HCT116 (cell line): ENCODE measurements at regions not wholly inside any gene's neighbourhood (a gene's known extent, or its start where the extent isn't known, plus 50 kb on each side); places are given as distances from the start of the nearest gene placed in this dataset.

Experiments
- ATAC-seq: fragments of 200-7000 bp; cut with Tn5 transposase; 2 replicates; pipeline ENCODE4 v1.9.1; 2020; ENCODE audit warnings: mild to moderate bottlenecking, moderate library complexity
- BruUV-seq: library from RNA; stranded (reverse); fragments of 400-500 nt; replicated peaks from 2 replicates; lab custom pipeline; 2021; lab: Mats Ljungman, UMichigan
- CTCF ChIA-PET: fragments of 300-600 bp; sonication (Branson Sonifier 250); formaldehyde crosslinking; loops from one replicate; lab custom pipeline; 2021; ENCODE audit warnings: antibody characterized with exemption; lab: Charles Lee
- POLR2A ChIA-PET: fragments of 300-600, 350-600 bp; sonication (Branson Sonifier 250); formaldehyde crosslinking; loops from one replicate; lab custom pipeline; 2021; ENCODE audit warnings: antibody characterized with exemption; lab: Charles Lee
- RAD21 ChIA-PET, 2 experiments: fragments of 300-600 bp; sonication (Branson Sonifier 250); formaldehyde crosslinking; loops; one replicate each; lab custom pipeline; 2023; ENCODE audit warnings: low total read pairs in 2 of 2; ENCODE audit not compliant: uncharacterized antibody in 2 of 2, unreplicated experiment in 2 of 2, low non-redundant PET in 1 of 2; lab: Charles Lee
- DNase-seq: peaks from one replicate; pipeline ENCODE4 v3.0.0-alpha.2; 2010; ENCODE audit warnings: low read depth, low spot score
- H2AFZ ChIP-seq: fragments of 200-600 bp; shearing (Covaris generic), sonication (generic); 2 replicates; pipeline ENCODE4 v1.6.1; 2017; ENCODE audit warnings: low read depth, mixed run types, mixed read lengths, antibody characterized with exemption, low read length; ENCODE audit not compliant: poor library complexity, severe bottlenecking
- H3K27ac ChIP-seq: 2 replicates; pipeline ENCODE4 v1.5.1; 2012; ENCODE audit warnings: low read depth, low read length
- H3K27me3 ChIP-seq: fragments of 200-600 bp; sonication (generic); 2 replicates; pipeline ENCODE4 v1.6.1; 2016; ENCODE audit warnings: mixed run types, low read length, mixed read lengths; ENCODE audit not compliant: insufficient read depth
- H3K36me3 ChIP-seq, 2 experiments: fragments of 200-500 bp in 1 of 2; fragments of 200-600 bp in 1 of 2; sonication (Bioruptor generic) in 1 of 2; sonication (generic) in 1 of 2; 2 replicates each; pipeline versions ENCODE4 v1.5.1 to v1.6.1; 2014 to 2016; ENCODE audit warnings: low read length in 2 of 2, inconsistent platforms in 1 of 2, mixed read lengths in 1 of 2, mixed run types in 1 of 2; ENCODE audit not compliant: insufficient read depth in 2 of 2, control insufficient read depth in 1 of 2
- H3K4me1 ChIP-seq, 2 experiments: fragments of 200-600 bp in 1 of 2; sonication (generic) in 1 of 2; 2 replicates each; pipeline versions ENCODE4 v1.5.1 to v1.6.1; 2012 to 2017; ENCODE audit warnings: low read length in 2 of 2, inconsistent platforms in 1 of 2, mild to moderate bottlenecking in 1 of 2, mixed read lengths in 1 of 2, mixed run types in 1 of 2, moderate library complexity in 1 of 2; ENCODE audit not compliant: insufficient read depth in 2 of 2, control insufficient read depth in 1 of 2
- H3K4me2 ChIP-seq: fragments of 200-600 bp; sonication (generic); 2 replicates; pipeline ENCODE4 v1.6.1; 2017; ENCODE audit warnings: mixed run types, low read length, mixed read lengths
- H3K4me3 ChIP-seq, 2 experiments: fragments of 200-600 bp in 1 of 2; sonication (generic) in 1 of 2; replicated peaks in 1 of 2; 2 replicates each; pipeline ENCODE4 v1.5.1; 2011 to 2016; ENCODE audit warnings: low read length in 2 of 2, control low read depth in 1 of 2, low read depth in 1 of 2, mild to moderate bottlenecking in 1 of 2, mixed read lengths in 1 of 2, mixed run types in 1 of 2
- H3K79me2 ChIP-seq: fragments of 200-600 bp; sonication (generic); 2 replicates; pipeline ENCODE4 v1.6.1; 2017; ENCODE audit warnings: mild to moderate bottlenecking, mixed run types, low read length, moderate library complexity, mixed read lengths; ENCODE audit not compliant: insufficient read depth
- H3K9ac ChIP-seq: fragments of 200-600 bp; sonication (generic); 2 replicates; pipeline ENCODE4 v1.6.1; 2016; ENCODE audit warnings: low read length, mixed read lengths
- H3K9me2 ChIP-seq: fragments of 200-600 bp; sonication (generic), shearing (Covaris generic); 2 replicates; pipeline ENCODE4 v1.6.1; 2017; ENCODE audit warnings: mixed run types, mild to moderate bottlenecking, moderate library complexity; ENCODE audit not compliant: insufficient read depth
- H3K9me3 ChIP-seq, 2 experiments: fragments of 200-500 bp in 1 of 2; fragments of 200-600 bp in 1 of 2; sonication (Bioruptor generic) in 1 of 2; sonication (generic) in 1 of 2; 2 replicates each; pipeline ENCODE4 v1.6.1; 2014 to 2017; ENCODE audit warnings: low read length in 2 of 2, mixed read lengths in 2 of 2, inconsistent platforms in 1 of 2, low read depth in 1 of 2, mild to moderate bottlenecking in 1 of 2, mixed run types in 1 of 2, moderate library complexity in 1 of 2; ENCODE audit not compliant: control insufficient read depth in 1 of 2, insufficient read depth in 1 of 2
- H4K20me1 ChIP-seq: fragments of 200-600 bp; sonication (generic), shearing (Covaris generic); 2 replicates; pipeline ENCODE4 v1.6.1; 2017; ENCODE audit warnings: mixed run types, mild to moderate bottlenecking, moderate library complexity; ENCODE audit not compliant: insufficient read depth
- CBX3 ChIP-seq: IDR thresholded peaks from 2 replicates; pipeline ENCODE4 v1.6.1; 2012; ENCODE audit warnings: low read depth
- CEBPB ChIP-seq: IDR thresholded peaks from 2 replicates; pipeline ENCODE4 v1.6.1; 2012; ENCODE audit warnings: low read depth
- CTCF ChIP-seq, 3 experiments: fragments of 200-600 bp in 1 of 3; sonication (generic) in 1 of 3; IDR thresholded peaks in 2 of 3; conservative IDR thresholded peaks in 1 of 3; 2 replicates each; pipeline ENCODE4 v1.5.1; 2012 to 2017; ENCODE audit warnings: low read depth in 2 of 3, low read length in 2 of 3, antibody characterized with exemption in 1 of 3, borderline replicate concordance in 1 of 3, control low read depth in 1 of 3, mild to moderate bottlenecking in 1 of 3, mixed read lengths in 1 of 3, mixed run types in 1 of 3, moderate library complexity in 1 of 3; ENCODE audit not compliant: insufficient read depth in 1 of 3
- EGR1 ChIP-seq: IDR thresholded peaks from 2 replicates; pipeline ENCODE4 v1.6.1; 2012; ENCODE audit warnings: low read depth
- ELF1 ChIP-seq: IDR thresholded peaks from 2 replicates; pipeline ENCODE4 v1.6.1; 2012; ENCODE audit warnings: low read depth, borderline replicate concordance
- EZH2 ChIP-seq: fragments of 200-600 bp; sonication (generic); IDR thresholded peaks from 2 replicates; pipeline ENCODE4 v1.6.1; 2017; ENCODE audit warnings: antibody characterized with exemption, mixed run types
- JUND ChIP-seq: IDR thresholded peaks from 2 replicates; pipeline ENCODE4 v1.6.1; 2012
- POLR2A ChIP-seq: IDR thresholded peaks from 2 replicates; pipeline ENCODE4 v1.7.0; 2011; ENCODE audit warnings: borderline replicate concordance; ENCODE audit not compliant: insufficient read depth, insufficient read length; ENCODE audit errors: extremely low read depth
- POLR2AphosphoS5 ChIP-seq: IDR thresholded peaks from 2 replicates; pipeline ENCODE4 v1.6.1; 2011; ENCODE audit warnings: mild to moderate bottlenecking, low read depth, low read length, moderate library complexity
- RAD21 ChIP-seq: IDR thresholded peaks from 2 replicates; pipeline ENCODE4 v1.6.1; 2012; ENCODE audit warnings: low read depth, mild to moderate bottlenecking
- SIN3A ChIP-seq: IDR thresholded peaks from 2 replicates; pipeline ENCODE4 v1.6.1; 2012; ENCODE audit warnings: low read depth
- SP1 ChIP-seq: IDR thresholded peaks from 2 replicates; pipeline ENCODE4 v1.6.1; 2012; ENCODE audit warnings: low read depth
- TCF7L2 ChIP-seq: IDR thresholded peaks from 2 replicates; pipeline ENCODE4 v1.7.0; 2011; ENCODE audit warnings: borderline replicate concordance, inconsistent platforms; ENCODE audit not compliant: insufficient read depth, insufficient read length; ENCODE audit errors: extremely low read depth
- YY1 ChIP-seq: IDR thresholded peaks from 2 replicates; pipeline ENCODE4 v1.6.1; 2011; ENCODE audit warnings: low read length, low read depth, moderate library complexity, mild to moderate bottlenecking; ENCODE audit not compliant: insufficient replicate concordance; ENCODE audit errors: extremely low read depth
- ZBTB33 ChIP-seq: IDR thresholded peaks from 2 replicates; pipeline ENCODE4 v1.6.1; 2011; ENCODE audit warnings: mild to moderate bottlenecking, low read length, moderate library complexity; ENCODE audit not compliant: insufficient replicate concordance; ENCODE audit errors: extremely low read depth
- ZFX ChIP-seq: fragments of 450-650 bp; IDR thresholded peaks from 2 replicates; pipeline ENCODE4 v1.6.1; 2017
- intact Hi-C: fragments of 100-400 bp; cut with micrococcal nuclease; formaldehyde crosslinking; loops from 2 replicates; pipeline ENCODE4 v1.10.0; 2022
- TF ChIP-seq, protein P1 (sequence below): IDR thresholded peaks from 2 replicates; pipeline ENCODE4 v1.6.1; 2012
- TF ChIP-seq, protein P2 (sequence below): IDR thresholded peaks from 2 replicates; pipeline ENCODE4 v1.6.1; 2012
- TF ChIP-seq, protein P3 (sequence below): IDR thresholded peaks from 2 replicates; pipeline ENCODE4 v1.6.1; 2012; ENCODE audit warnings: low read depth

DNA sequence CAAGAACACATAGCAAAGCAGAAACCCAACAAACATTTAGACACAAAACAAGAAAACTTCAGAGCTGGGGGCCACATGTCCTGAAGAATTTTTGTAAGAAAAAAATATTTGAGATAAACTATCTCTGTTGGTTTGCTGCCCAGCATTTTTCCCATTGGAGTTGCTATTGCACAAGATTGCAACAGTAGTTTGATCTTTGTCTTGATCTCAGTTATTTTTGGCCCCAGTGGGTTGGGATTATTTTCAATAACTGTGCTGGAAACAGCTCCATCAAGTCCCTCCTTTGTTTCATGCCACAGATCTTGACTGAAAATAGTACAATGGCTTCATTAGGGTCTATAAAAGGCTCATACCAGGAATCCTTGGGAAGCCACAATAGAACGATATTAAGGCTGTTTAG lies 103.8 kb upstream of the RAI2 start:
- H2AFZ ChIP-seq: no peak overlapping the region
- BruUV-seq: no TSS peak
- no peak overlapping the region for H3K4me3 ChIP-seq
- H3K27ac ChIP-seq: no peak overlapping the region
- no peak overlapping the region for H3K4me2 ChIP-seq
- ChIA-PET RAD21 (no interaction called here), CTCF (no interaction called here), POLR2A (no interaction called here)
- H3K79me2 ChIP-seq: no peaks in the 10 kb centered on the region
- intact Hi-C loops: no loop called here
- no peaks in the 10 kb centered on the region for H3K4me1 ChIP-seq
- no peak for DNase-seq
- H3K9me3 ChIP-seq: no peaks in the 10 kb centered on the region
- no peak for ATAC-seq
- no peaks in the 10 kb centered on the region for H4K20me1 ChIP-seq
- TF ChIP-seq TCF7L2 (no peak), RAD21 (no peak), SP1 (no peak), POLR2AphosphoS5 (no peak), CEBPB (no peak), ZFX (no peak), CBX3 (no peak), EGR1 (no peak), CTCF (IDR thresholded peaks at IDR 0.05 in 2 of 3, conservative IDR thresholded peaks at IDR 0.05 in 1 of 3; ENCODE audit: borderline replicate concordance in 1 of 3, insufficient read depth in 1 of 3, low read depth in 2 of 3, low read length in 2 of 3) (no peak), EZH2 (no peak), POLR2A (no peak), SIN3A (no peak), JUND (no peak), ELF1 (no peak), ZBTB33 (no peak), YY1 (no peak)
- TF ChIP-seq, protein P1, sequence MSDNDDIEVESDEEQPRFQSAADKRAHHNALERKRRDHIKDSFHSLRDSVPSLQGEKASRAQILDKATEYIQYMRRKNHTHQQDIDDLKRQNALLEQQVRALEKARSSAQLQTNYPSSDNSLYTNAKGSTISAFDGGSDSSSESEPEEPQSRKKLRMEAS: no peak
- TF ChIP-seq, protein P2, sequence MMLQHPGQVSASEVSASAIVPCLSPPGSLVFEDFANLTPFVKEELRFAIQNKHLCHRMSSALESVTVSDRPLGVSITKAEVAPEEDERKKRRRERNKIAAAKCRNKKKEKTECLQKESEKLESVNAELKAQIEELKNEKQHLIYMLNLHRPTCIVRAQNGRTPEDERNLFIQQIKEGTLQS: no peak
- TF ChIP-seq, protein P3, sequence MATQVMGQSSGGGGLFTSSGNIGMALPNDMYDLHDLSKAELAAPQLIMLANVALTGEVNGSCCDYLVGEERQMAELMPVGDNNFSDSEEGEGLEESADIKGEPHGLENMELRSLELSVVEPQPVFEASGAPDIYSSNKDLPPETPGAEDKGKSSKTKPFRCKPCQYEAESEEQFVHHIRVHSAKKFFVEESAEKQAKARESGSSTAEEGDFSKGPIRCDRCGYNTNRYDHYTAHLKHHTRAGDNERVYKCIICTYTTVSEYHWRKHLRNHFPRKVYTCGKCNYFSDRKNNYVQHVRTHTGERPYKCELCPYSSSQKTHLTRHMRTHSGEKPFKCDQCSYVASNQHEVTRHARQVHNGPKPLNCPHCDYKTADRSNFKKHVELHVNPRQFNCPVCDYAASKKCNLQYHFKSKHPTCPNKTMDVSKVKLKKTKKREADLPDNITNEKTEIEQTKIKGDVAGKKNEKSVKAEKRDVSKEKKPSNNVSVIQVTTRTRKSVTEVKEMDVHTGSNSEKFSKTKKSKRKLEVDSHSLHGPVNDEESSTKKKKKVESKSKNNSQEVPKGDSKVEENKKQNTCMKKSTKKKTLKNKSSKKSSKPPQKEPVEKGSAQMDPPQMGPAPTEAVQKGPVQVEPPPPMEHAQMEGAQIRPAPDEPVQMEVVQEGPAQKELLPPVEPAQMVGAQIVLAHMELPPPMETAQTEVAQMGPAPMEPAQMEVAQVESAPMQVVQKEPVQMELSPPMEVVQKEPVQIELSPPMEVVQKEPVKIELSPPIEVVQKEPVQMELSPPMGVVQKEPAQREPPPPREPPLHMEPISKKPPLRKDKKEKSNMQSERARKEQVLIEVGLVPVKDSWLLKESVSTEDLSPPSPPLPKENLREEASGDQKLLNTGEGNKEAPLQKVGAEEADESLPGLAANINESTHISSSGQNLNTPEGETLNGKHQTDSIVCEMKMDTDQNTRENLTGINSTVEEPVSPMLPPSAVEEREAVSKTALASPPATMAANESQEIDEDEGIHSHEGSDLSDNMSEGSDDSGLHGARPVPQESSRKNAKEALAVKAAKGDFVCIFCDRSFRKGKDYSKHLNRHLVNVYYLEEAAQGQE: no peak
- no peaks in the 10 kb centered on the region for H3K9me2 ChIP-seq
- no peaks in the 10 kb centered on the region for H3K36me3 ChIP-seq
- peaks cover 4% of the 10 kb centered on the region; the same call in 1 of the 2 replicates for H3K27me3 ChIP-seq
- no peak overlapping the region for H3K9ac ChIP-seq
